HG03439 (cell line): ENCODE measurements at regions not wholly inside any gene's neighbourhood (a gene's known extent, or its start where the extent isn't known, plus 50 kb on each side); places are given as distances from the start of the nearest gene placed in this dataset.
"Not testable (repeated sequence)": the region's sequence is repeated elsewhere in the genome, so short reads cannot be mapped to it uniquely, and the experiment has no call there.

Experiments
- ATAC-seq: cut with Tn5 transposase; IDR thresholded peaks from one replicate; pipeline ENCODE4 v1.9.1; 2021; ENCODE audit warnings: mild to moderate bottlenecking, moderate library complexity; ENCODE audit not compliant: unreplicated experiment

- no peak for ATAC-seq
These were observed 119.0 kb downstream of the GASK1B start for GRCh38 chr4:158053801-158054200.

- ATAC-seq: no peak
These were observed 119.7 kb downstream of the GASK1B start for GRCh38 chr4:158053086-158053485.

- ATAC-seq: no peak
These were observed 121.2 kb downstream of the GASK1B start for GRCh38 chr4:158051401-158052235.

- ATAC-seq: no peak
These were observed 121.9 kb downstream of the GASK1B start for GRCh38 chr4:158050942-158051341.

GRCh38 chr4:158046345-158046744 lies 126.5 kb downstream of the GASK1B start:
- ATAC-seq: no peak

- ATAC-seq: no peak
These were observed 128.7 kb downstream of the GASK1B start for GRCh38 chr4:158043971-158044618.

GRCh38 chr4:158042591-158043030 lies 130.2 kb downstream of the GASK1B start:
- no peak for ATAC-seq

- no peak for ATAC-seq
These were observed 134.1 kb downstream of the GASK1B start for GRCh38 chr4:158038718-158039117.

- ATAC-seq: no peak
These were observed 135.8 kb downstream of the GASK1B start for GRCh38 chr4:158036998-158037397.

GRCh38 chr4:158035662-158036195 lies 137.1 kb downstream of the GASK1B start:
- no peak for ATAC-seq

GRCh38 chr4:158033416-158034120 lies 139.3 kb downstream of the GASK1B start:
- no peak for ATAC-seq

- ATAC-seq: no peak
These were observed 140.0 kb downstream of the GASK1B start for GRCh38 chr4:158032733-158033415.

GRCh38 chr4:158028381-158028780 lies 144.4 kb downstream of the GASK1B start:
- ATAC-seq: not testable (repeated sequence)

- ATAC-seq: no peak
These were observed 147.7 kb downstream of the GASK1B start for GRCh38 chr4:158025131-158025530.

GRCh38 chr4:158020734-158021346 lies 152.0 kb downstream of the GASK1B start:
- no peak for ATAC-seq

- ATAC-seq: no peak
These were observed 152.6 kb downstream of the GASK1B start for GRCh38 chr4:158020176-158020575.

GRCh38 chr4:158018831-158019230 lies 154.0 kb downstream of the GASK1B start:
- no peak for ATAC-seq

GRCh38 chr4:158018221-158018830 lies 154.5 kb downstream of the GASK1B start:
- no peak for ATAC-seq

- ATAC-seq: no peak
These were observed 156.3 kb downstream of the GASK1B start for GRCh38 chr4:158016511-158016910.

- no peak for ATAC-seq
These were observed 157.6 kb downstream of the GASK1B start for GRCh38 chr4:158015241-158015640.
